ENCODE measurements at regions not wholly inside any gene's neighbourhood (a gene's known extent, or its start where the extent isn't known, plus 50 kb on each side); places are given as distances from the start of the nearest gene placed in this dataset.

DNA sequence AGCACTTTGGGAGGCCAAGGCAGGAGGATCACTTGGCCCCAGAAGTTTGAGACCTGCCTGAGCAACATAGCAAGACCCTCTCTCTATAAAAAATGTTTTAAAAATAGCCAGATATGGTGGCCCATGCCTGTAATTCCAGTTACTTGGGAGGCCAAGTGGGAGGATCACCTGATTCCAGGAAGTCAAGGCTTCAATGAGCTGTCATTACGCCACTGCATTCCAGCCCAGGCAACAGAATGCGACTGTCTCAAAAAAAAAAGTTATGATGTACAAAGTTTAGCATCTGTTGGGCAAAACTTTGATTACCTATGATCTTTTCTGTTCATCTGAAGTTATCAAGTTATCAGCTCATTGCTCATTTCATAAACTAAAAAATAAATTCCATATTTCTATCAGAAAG, 504.1 kb upstream of the PKDCC start:
- no peak for TF ChIP-seq CTCF (conservative IDR thresholded peaks at IDR 0.05 in 1 of 2, IDR thresholded peaks at IDR 0.05 in 1 of 2; ENCODE audit: extremely low read depth in 1 of 2, insufficient read depth in 1 of 2, low read depth in 1 of 2, low read length in 2 of 2)
- no peak for TF ChIP-seq EZH2 (IDR thresholded peaks at IDR 0.05; ENCODE audit: borderline replicate concordance, low read length)

Data from mammary epithelial cell (primary cell).